GM23248 (cell line): ENCODE measurements at regions not wholly inside any gene's neighbourhood (a gene's known extent, or its start where the extent isn't known, plus 50 kb on each side); places are given as distances from the start of the nearest gene placed in this dataset.

ENCODE experiments used
- EZH2 ChIP-seq: fragments of 200-600 bp; sonication (generic); IDR thresholded peaks from 2 replicates; pipeline ENCODE4 v1.6.1; 2018; ENCODE audit warnings: antibody characterized with exemption, mild to moderate bottlenecking; ENCODE audit not compliant: insufficient read depth, poor library complexity, severe bottlenecking
- EZH2phosphoT487 ChIP-seq: fragments of 200-600 bp; sonication (generic); IDR thresholded peaks from 2 replicates; pipeline ENCODE4 v1.6.1; 2018; ENCODE audit warnings: antibody characterized with exemption, moderate library complexity, mild to moderate bottlenecking, low read depth; ENCODE audit not compliant: insufficient read depth

GRCh38 chr10:2023687-2024086, 286.4 kb upstream of the ADARB2 start:
- no peak for TF ChIP-seq EZH2phosphoT487
- no peak for TF ChIP-seq EZH2
